ENCODE measurements at regions not wholly inside any gene's neighbourhood (a gene's known extent, or its start where the extent isn't known, plus 50 kb on each side); places are given as distances from the start of the nearest gene placed in this dataset.

DNA sequence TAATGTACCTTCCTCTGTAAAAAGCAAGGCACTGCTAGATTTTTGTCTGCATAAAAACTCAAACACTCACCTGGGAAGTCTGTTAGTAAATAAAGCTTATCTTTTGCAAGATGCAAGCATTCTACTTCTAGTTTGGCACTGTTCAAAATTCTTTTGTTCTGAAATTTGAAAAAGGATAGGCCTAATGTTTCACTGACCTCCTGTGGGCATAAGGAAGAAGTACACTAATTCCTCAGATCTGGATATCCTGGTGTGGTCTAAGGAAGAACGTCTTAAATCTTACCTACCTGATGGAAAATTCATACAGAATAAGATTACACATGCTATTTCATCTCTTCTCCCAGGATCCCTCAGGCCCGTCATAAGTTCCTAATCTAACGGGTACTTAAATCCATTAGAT, 93.5 kb upstream of the CAMK1G start:
- Histone ChIP-seq H3K27me3 (ENCODE audit: control insufficient read depth, insufficient read depth, low read length) (no peaks in the 10 kb centered on the region), H3K4me3 (ENCODE audit: low read depth in 2 of 2, low read length in 2 of 2) (no peak overlapping the region), H3K4me1 (ENCODE audit: control insufficient read depth, insufficient read depth, low read length) (no peaks in the 10 kb centered on the region), H3K27ac (ENCODE audit: low read length) (no peak overlapping the region), H3K9me3 (ENCODE audit: control insufficient read depth, insufficient read depth, low read depth, low read length) (no peaks in the 10 kb centered on the region), H3K36me3 (ENCODE audit: control insufficient read depth, insufficient read depth, low read length) (no peaks in the 10 kb centered on the region)
- no TSS peak for BruUV-seq (replicated peaks)
- ATAC-seq (no peak), DNase-seq (ENCODE audit: low read depth, low spot score) (no peak)
- in situ Hi-C loops (cut with HindIII; ENCODE audit: low pct_unique_long_range_greater_than_20kb, low sequenced_read_pairs) (no loop called here), intact Hi-C loops (cut with micrococcal nuclease; ENCODE audit: unreplicated experiment) (no loop called here)
- ChIA-PET CTCF (no interaction called here), POLR2A (no interaction called here)
- TF ChIP-seq, protein P1, sequence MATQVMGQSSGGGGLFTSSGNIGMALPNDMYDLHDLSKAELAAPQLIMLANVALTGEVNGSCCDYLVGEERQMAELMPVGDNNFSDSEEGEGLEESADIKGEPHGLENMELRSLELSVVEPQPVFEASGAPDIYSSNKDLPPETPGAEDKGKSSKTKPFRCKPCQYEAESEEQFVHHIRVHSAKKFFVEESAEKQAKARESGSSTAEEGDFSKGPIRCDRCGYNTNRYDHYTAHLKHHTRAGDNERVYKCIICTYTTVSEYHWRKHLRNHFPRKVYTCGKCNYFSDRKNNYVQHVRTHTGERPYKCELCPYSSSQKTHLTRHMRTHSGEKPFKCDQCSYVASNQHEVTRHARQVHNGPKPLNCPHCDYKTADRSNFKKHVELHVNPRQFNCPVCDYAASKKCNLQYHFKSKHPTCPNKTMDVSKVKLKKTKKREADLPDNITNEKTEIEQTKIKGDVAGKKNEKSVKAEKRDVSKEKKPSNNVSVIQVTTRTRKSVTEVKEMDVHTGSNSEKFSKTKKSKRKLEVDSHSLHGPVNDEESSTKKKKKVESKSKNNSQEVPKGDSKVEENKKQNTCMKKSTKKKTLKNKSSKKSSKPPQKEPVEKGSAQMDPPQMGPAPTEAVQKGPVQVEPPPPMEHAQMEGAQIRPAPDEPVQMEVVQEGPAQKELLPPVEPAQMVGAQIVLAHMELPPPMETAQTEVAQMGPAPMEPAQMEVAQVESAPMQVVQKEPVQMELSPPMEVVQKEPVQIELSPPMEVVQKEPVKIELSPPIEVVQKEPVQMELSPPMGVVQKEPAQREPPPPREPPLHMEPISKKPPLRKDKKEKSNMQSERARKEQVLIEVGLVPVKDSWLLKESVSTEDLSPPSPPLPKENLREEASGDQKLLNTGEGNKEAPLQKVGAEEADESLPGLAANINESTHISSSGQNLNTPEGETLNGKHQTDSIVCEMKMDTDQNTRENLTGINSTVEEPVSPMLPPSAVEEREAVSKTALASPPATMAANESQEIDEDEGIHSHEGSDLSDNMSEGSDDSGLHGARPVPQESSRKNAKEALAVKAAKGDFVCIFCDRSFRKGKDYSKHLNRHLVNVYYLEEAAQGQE (IDR thresholded peaks at IDR 0.05; ENCODE audit: insufficient read depth in 1 of 2, low read depth in 2 of 2, low read length in 1 of 2), result no peak
- TF ChIP-seq, protein P2, sequence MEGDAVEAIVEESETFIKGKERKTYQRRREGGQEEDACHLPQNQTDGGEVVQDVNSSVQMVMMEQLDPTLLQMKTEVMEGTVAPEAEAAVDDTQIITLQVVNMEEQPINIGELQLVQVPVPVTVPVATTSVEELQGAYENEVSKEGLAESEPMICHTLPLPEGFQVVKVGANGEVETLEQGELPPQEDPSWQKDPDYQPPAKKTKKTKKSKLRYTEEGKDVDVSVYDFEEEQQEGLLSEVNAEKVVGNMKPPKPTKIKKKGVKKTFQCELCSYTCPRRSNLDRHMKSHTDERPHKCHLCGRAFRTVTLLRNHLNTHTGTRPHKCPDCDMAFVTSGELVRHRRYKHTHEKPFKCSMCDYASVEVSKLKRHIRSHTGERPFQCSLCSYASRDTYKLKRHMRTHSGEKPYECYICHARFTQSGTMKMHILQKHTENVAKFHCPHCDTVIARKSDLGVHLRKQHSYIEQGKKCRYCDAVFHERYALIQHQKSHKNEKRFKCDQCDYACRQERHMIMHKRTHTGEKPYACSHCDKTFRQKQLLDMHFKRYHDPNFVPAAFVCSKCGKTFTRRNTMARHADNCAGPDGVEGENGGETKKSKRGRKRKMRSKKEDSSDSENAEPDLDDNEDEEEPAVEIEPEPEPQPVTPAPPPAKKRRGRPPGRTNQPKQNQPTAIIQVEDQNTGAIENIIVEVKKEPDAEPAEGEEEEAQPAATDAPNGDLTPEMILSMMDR (IDR thresholded peaks at IDR 0.05), result peak; percentile 11; the same call in 1 of the 2 replicates

DNA sequence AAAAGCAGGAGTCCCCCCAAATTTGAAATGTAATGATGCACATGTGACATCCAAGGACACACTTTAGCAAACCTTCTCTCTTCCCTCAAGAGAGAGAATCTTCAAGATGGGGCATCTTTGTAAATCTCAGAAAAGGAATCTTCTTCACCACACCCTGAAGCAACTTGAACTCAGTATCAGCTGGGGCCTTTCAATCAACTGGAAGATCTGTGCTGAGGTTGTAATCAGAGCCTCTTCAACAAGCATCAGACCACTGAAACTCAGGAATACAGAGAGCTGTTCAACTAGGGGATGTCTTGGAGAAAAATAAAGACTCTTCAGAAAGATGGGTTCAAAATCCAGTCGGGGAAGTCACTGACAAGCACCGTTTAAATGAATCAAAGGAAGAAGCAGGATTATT, 92.5 kb upstream of the CAMK1G start:
- POLR2A ChIA-PET, result no interaction called here
- CTCF ChIA-PET, result no interaction called here

More for the DNA sequence above, 92.5 kb upstream of the CAMK1G start:
- H3K4me3 ChIP-seq (ENCODE audit: low read depth in 2 of 2, low read length in 2 of 2), result no peak overlapping the region
- intact Hi-C loops (cut with micrococcal nuclease; ENCODE audit: unreplicated experiment) (no loop called here), in situ Hi-C loops (cut with HindIII; ENCODE audit: low pct_unique_long_range_greater_than_20kb, low sequenced_read_pairs) (no loop called here)
- H3K27ac ChIP-seq (ENCODE audit: low read length), result no peak overlapping the region
- DNase-seq (ENCODE audit: low read depth, low spot score), result no peak
- H3K4me1 ChIP-seq (ENCODE audit: control insufficient read depth, insufficient read depth, low read length), result no peaks in the 10 kb centered on the region
- no peaks in the 10 kb centered on the region for H3K36me3 ChIP-seq (ENCODE audit: control insufficient read depth, insufficient read depth, low read length)
- ATAC-seq, result no peak
- H3K9me3 ChIP-seq (ENCODE audit: control insufficient read depth, insufficient read depth, low read depth, low read length), result no peaks in the 10 kb centered on the region
- TF ChIP-seq, protein P1 (IDR thresholded peaks at IDR 0.05; ENCODE audit: insufficient read depth in 1 of 2, low read depth in 2 of 2, low read length in 1 of 2), result no peak
- TF ChIP-seq SIN3A (IDR thresholded peaks at IDR 0.05; ENCODE audit: borderline replicate concordance, insufficient read depth, low read depth, low read length) (no peak), TCF7L2 (IDR thresholded peaks at IDR 0.05; ENCODE audit: low read depth, low read length) (no peak), POLR2AphosphoS5 (IDR thresholded peaks at IDR 0.05; ENCODE audit: low read depth, low read length) (no peak)
- TF ChIP-seq, protein P2 (IDR thresholded peaks at IDR 0.05), result no peak
- no TSS peak for BruUV-seq (replicated peaks)
- no peaks in the 10 kb centered on the region for H3K27me3 ChIP-seq (ENCODE audit: control insufficient read depth, insufficient read depth, low read length)
